EL (cell line): ENCODE measurements at regions not wholly inside any gene's neighbourhood (a gene's known extent, or its start where the extent isn't known, plus 50 kb on each side); places are given as distances from the start of the nearest gene placed in this dataset.
"Not testable (repeated sequence)": the region's sequence is repeated elsewhere in the genome, so short reads cannot be mapped to it uniquely, and the experiment has no call there.

Experiments
- DNase-seq: peaks from one replicate; pipeline ENCODE4 v3.0.0-alpha.2; 2016

DNA sequence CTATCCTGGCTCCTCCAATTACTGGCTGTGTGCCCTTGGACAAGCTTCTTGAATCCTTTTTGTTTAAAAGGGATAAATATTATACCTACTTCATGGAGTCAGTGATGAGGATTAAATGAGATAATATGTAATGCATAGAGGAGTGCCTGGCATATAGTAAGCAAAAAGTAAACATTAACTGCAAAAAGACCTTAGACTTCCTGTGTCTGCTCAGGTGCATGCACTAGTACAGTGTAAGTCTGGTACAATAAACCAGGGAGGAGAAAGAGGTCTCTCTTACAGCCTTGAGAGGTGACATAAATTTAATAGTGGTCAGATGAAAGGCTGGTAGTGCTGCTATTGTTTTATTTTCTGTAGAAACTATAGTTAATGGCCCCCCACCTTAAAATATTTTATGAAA lies 305.2 kb upstream of the MIS18BP1 start:
- no peak for DNase-seq

DNA sequence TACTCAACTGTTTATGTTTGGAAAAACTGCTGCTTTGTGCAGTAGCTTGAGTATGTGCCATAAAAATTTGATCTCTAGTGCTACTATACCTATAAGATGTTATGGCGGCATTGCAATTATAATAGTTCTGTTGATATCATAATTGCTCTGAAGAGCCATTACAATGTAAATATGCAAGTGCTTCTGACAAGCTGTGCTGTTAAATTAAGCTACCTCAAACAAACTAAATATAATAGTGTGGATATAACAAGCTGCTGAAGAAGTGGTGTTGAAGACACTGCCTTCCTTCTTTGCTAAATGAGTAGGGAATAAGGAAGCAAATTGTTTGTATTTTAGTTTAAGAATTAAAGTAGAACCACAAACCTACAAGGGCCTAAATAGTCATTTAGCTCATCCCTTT lies 301.0 kb upstream of the MIS18BP1 start:
- DNase-seq: no peak

DNA sequence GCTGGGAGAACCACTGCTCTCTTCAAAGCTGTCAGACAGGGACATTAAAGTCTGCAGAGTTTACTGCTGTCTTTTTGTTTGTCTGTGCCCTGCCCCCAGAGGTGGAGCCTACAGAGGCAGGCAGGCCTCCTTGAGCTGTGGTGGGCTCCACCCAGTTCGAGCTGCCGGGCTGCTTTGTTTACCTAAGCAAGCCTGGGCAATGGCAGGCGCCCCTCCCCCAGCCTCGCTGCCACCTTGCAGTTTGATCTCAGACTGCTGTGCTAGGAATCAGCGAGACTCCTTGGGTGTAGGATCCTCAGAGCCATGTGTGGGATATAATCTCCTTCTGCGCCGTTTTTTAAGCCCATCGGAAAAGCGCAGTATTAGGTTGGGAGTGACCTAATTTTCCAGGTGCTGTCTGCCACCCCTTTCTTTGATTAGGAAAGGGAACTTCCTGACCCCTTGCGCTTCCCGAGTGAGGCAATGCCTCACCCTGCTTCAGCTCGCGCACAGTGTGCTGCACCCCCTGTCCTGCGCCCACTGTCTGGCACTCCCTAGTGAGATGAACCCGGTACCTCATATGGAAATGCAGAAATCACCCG lies 298.3 kb upstream of the MIS18BP1 start:
- not testable (repeated sequence) for DNase-seq

DNA sequence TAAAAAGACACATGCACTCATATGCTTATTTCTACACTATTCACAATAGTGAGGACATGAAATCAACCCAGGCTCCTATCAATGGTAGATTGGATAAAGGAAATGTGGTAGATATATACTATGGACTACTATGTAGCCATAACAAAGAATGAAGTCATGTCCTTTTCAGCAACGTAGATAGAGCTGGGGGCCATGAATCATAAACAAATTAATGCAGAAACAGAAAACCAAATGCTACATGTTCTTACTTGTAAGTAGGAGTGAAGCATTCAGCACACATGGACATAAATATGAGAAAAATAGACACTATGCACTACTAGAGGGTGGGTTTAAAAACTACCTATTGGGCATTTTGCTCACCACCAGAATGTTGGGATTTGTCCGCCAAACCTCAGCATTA lies 278.0 kb upstream of the MIS18BP1 start:
- DNase-seq: no peak

DNA sequence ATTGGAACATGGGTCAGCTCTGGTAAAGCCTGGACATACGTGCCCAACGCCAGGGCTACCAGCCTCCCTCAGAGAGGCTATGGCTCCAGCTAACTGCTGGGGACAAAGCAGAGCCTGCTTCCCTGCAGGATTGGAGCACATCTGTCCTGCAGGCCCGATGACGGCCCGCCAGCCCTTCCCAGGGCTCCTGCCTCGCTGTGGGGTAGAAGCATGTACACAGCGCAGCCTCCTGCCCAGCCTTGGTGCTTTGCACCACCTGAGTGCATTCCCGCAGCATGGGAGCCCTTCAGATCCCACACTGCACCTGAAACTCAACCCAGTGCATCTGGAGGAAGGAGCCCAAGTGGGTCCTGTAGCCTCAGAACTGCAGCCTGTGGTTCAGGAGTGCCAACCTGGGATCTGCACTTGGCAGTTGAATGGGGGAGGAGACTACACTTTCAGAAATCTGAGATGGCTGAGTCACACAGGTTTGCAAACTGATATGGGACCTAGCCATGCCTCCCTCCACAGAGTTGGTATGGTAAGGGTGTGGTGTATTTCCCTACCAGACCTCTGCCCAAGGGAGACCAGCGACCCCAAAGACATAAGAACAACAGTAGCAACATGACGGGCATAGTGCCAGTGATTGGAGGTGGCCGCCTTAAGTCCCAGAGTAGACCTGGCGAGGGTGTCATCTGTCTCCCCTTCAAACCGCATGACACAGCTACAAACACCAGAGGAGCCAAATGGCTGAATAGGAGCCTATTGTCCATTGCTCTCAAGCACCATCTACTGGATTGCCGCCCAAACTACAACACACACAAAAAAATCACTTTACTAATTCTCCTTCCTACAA lies 273.9 kb upstream of the MIS18BP1 start:
- peak; percentile 39 for DNase-seq

DNA sequence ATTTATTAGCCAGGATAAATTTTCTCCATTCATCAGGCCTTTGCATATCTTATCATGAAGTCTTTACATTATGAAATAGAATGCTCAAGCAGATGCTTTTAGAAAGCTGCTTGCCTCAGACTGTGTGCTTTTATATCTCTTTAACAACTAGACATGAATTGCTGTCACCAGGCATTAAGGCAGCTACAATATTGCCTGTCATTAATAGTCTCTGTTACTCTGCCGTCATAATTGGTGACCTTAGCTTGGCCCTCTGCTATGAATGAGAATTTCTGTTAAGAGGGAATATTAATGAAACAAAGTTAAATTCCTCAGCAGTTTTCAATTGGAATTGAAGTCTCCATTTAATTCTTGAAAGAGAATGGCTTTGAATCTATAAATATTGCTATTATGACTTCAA lies 266.8 kb upstream of the MIS18BP1 start:
- no peak for DNase-seq

DNA sequence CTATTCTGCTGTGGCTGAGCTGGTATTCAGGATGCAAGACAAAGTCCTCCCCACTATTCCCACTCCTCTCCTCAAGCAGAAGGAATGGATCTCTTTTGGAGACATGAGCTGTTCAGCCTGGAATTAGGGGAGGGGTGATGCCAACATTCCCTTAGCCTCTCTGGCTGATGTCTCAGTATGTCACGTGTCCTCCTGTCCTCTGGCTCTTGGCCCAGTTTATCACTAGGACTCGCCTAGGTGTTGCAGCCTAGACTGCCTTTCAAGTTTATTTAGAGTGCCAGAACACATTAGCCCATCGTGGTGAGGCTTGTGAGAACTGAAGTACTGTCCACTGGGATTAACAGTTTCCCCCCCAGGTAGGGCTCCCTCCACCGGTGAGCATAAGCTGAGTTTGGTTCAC lies 239.9 kb upstream of the MIS18BP1 start:
- no peak for DNase-seq

DNA sequence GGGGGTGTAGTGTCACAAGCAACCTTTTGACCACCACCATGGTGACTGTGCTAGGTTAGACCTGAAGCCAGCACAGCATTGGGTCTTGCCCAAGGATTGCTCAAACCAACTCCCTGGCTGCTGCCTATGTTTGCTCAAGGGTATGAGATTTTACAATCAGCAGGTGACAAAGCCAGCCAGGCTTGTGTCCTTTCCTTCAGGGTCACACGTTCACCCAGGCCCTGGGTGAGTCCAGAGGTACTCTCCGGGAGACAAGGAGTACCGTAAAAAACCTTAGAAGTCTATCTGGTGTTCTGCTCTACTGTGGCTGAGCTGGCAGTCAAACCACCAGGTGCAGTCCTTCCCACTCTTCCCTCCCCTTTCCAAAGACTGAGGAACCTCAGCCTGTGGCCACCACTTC lies 238.9 kb upstream of the MIS18BP1 start:
- no peak for DNase-seq

DNA sequence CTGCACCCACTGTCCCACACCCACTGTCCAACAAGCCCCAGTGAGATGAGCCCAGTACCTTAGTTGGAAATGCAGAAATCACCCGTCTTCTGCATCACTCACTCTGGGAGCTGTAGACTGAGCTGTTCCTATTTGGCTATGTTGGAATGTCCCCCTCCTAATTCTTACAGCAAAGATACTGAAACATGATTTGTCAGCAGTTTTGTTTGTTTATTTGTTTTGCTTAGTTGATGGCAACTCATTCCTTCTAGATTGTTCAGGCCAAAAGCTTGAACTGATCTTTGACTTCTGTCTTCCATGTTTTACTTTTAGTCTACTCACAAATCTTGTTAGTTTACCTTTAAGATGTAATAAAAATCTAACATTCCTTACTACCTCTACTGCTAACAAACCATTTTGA lies 233.6 kb upstream of the MIS18BP1 start:
- DNase-seq: no peak

DNA sequence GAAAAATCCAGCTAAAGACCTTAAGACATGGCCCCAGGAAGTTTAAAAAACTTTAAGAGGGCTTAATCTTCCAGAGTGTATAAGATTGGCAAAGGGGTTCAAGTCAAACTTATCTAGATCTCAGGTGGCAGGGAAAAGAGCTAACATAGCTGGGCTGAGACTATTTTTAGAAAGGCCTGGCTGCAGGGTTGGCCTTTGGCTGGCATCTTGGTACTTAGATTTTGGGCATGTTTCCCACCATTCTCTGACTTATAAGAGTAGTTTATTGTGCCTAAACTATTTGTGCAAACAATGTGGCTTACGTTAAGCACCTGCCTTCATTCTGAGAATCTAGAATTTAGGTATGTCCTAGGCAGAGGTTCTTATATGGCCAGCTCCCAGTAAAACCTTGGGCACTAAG lies 214.0 kb upstream of the MIS18BP1 start:
- DNase-seq: no peak

DNA sequence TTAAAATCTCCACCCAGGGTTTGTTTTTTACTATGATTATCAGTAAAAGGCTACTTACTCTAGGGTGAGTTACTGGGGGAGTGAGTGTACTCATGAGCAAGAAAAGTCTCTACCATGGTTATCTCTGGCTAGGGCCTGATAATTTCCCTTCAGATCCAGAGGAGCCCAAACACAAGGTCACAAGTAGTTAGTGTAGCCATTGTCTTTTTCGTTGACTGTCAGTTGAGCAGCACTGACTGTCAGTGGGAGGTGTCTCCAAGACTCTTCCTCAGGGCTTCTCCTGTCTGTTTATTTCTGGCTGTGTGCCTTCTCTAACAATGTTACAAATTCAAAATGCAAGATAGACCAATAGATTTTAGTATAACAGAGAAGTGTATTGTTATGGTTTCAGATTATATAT lies 181.2 kb upstream of the MIS18BP1 start:
- DNase-seq: no peak

DNA sequence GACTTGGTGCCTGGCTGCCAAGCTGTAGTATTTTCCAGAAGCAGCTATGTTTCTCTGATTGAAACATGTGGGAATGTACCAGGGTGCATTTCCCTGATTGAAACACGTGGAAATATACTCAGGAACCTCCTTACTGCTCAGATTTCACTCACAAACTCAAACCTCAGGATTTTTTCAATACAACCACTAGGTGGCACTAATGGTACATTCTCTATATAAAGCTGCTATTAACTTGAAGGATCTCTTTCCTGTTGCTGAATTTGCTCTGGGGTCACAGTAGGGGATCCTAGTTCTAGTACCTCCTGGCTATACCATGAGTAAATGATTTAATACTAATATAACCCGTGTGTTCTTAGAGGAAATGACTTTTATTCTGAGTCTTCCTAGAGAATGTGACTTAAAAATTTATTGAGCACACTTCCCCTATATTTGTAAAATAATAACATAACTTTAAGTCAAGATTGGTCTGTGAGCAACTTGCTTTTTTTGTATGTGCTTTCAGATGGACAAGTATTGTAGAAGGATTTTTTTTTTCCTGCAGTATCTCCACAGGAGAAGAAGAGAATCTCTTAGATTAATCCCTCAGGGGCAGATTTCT lies 173.8 kb upstream of the MIS18BP1 start:
- peak; percentile 44 for DNase-seq

DNA sequence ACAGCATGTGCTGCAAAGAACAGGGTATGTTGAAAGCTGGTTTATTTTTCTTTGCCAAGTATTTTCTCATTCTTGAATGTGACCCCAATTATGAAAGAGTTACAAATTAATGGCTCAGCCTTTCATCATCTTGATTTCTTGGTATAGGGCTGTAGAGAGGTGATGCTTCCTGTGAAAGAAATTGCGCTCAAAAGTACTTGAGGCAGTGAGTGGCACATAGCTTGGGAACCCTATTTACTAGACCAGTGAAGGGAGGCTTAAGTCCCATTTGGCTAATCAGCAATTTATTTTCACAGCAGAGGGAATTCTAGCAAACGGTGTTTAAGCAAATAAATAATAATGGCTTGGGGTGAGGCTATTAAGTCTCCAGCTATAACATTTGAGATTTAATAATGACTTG lies 153.9 kb upstream of the MIS18BP1 start:
- DNase-seq: no peak

DNA sequence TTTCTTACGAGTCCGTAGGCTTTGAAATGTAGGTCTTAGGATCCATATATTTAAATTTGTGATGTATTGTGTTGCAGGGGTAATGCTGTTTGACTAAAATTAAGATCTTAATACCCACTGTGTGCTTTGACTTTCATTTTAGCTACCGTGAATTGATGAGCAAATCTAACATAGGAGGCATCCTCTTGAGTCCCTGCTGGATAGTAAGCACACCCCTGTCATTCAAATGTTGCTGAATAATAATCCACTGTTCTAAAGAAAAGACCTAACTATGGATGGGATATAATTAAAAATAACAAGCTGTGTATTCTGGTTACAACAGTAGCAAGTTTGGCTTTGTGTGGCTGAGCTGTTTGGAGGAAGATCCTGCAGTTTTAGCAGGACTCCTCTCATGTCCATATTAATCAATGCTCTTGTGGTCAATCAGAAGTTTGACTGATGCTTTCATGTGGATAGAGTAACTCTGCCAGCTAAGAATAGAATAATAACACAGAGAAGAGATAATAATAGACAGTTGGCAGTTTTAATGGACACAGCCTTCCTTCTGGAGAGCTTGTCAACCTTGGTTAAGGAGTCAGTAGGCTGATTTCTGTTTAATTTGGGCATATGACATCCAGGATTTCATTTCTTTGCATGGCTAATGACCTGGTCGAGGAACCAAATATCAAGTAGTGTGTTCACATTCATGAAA lies 148.1 kb upstream of the MIS18BP1 start:
- no peak for DNase-seq

DNA sequence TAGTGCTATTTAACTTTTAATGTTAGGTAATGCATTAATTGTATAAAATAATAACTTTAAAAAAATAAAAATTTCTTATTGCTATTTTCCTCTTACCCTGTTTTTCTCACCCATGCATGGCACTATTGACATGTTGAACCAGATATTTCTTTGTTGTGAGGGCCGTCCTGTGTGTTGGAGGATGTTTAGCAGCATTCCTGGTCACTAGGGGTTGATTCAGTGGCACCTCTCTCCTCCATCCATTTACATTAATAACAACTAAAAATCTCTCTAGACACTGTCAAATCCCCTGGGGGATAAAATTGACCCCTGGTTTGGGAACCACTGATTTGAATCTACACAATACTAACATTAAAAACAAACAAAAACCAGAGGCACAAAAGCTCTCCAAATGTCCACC lies 147.5 kb upstream of the MIS18BP1 start:
- no peak for DNase-seq

DNA sequence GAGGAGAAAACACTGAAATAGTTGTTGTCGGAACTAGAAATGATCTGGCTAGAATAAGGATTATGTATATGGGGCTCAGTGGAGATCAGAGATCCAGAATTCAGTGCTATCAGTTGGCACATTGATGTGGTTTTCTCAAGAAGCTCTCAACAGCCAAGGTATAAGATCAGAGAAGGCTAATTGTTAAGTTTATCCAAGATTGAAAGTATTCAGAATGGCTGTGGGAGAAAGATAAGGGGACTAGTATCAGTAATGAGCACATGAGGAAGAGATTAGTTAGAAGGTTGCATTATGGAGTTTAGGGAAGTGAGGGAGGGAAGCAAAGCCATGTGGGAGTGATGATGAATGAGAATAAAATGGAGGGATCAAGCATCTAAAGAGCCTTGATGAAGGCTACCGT lies 128.1 kb upstream of the MIS18BP1 start:
- no peak for DNase-seq

DNA sequence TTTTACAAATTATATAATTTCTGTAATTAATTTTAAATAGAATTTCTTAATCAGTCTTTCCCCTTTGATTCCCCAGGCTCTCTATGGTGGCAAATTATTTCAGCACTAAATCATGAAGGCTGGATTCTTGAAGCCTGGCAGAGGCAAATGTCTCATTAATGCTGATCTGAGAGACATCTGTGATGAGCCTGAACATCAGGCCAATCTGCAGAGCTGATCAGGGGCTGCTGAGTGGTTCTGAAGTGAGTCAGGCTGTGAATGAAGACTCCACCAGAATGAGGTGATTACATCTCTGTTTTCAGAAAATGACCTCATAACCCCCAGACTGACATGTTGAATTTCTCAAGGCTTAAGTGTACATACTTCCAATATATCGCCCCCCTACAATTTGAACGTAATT lies 124.2 kb upstream of the MIS18BP1 start:
- DNase-seq: peak; percentile 30

DNA sequence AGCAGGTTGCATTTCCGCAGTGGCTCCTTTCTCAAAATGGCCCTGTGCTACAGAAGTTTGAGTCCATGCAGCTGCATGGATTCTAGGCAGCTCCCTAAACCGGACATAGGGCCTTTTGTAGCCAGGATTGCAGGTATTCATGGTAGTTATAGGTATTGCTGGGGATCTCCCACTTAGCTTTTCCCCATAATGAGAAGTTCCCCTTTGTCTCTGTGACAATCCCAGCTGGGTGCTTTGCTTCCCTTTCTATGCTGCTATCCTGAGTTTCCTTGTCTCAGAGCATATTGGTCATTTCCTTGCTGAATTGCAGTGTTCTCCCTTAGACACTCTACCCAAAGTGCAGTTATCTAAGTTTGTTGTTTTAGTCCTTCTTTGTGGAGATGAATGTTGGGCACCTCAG lies 120.9 kb upstream of the MIS18BP1 start:
- no peak for DNase-seq

DNA sequence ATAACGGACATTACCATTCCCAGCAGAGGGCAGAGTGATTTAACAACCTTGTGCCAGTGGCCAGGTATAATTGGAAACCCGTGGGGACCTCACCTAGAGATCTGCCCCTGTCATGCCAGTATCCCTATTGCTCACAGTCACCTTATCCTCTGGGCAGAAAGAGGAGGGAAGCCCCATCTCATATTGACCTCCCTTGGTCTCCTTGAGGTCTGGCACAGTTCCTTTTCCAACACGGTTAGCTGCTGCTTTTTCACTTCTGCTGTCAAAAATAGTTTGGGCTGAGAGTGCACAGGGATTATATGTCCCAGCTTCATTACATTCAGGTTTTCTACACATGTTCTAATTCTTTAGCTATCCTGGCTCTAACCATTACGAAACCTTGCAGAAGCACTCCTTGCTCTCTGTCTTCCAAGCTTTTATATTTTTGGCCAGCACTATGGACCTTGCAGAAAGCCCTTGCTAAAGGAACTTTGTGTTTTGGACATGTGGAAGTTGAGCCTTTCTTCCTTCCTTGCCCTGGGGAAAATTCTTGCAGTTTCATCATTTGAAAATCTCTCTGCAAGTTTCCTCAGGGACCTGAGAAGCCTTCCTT lies 111.7 kb upstream of the MIS18BP1 start:
- no peak for DNase-seq

DNA sequence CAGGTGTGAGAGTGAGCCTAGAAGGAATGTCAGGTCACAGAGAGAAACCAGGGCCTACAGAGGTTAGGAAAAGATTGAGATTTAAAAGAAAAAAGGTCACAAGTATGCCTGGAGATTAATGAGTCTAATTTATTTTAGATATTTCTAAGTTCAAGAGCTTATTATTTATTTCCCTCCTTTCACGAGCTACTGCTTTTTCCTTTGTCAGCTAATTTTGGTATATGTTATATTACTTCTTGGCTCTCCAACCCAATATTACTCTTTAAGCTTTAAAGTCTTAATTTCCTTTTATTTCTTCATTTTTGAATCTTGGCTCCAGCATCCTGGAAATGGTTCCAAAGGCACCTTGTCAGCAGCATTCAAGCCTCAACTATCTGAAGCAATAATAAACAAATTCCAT lies 109.5 kb upstream of the MIS18BP1 start:
- no peak for DNase-seq

DNA sequence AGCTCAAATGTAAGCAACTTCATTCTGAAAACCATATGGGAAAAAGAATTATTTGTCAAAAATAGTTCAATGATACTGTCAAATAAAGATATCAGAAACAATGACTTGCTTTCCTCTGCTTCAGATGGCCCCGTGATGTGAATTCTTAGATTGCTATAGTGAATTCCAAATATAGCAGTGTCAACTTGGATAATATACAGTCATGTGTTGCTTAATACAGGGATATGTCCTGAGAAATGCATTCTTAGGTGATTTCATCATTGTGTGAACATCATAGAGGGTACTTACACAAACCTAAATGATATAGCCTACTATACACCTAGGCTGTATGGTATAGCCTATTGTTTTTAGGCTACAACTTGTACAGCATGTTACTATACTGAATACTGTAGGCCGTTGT lies 108.7 kb upstream of the MIS18BP1 start:
- peak; percentile 11 for DNase-seq

DNA sequence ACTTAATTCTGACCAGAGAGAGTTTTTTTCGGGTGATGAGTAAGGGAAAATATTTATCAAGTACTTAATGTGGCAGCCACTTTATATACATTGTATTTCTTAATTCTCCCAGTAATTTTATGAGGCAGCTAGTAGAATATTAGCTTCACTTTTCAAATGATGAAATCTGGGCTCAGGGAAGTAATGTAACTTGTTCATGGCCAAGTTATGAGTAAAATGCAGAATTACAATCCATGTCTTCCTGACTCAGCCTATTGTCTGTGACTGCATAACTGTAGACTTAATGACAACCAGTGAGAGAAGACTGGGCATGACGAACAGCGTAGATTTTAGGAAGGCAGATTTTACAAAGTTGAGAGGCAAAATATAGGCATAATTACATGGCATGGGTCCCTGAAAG lies 106.7 kb upstream of the MIS18BP1 start:
- peak; percentile 45 for DNase-seq

DNA sequence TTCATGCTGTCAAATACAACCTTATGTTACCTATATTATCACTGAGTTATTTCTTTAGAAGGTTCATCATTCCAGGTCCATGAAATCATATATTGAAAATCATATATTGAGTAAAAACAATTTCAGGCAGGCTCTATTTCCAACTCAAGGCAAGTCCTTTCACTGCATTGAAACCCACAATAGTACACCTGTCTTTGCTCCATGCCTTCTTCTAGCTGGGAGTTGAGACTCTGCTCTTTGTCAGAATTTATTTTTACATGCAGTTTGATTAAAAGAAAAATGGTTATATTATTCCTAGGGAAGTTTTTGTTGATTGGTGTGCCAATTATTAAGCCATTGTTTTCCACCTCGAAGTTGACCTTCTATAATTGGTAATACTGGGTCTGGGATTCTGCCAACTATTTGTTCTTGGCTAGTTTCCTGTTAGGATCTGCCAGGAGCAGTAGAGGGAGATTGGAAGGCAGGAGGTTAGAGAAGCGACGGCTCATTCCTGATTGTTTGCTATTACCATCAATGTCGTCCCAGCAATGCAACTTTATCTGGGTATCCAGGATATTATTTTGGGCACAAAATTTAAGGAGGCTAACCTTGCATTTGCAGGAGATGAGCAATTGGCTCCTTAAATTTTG lies 79.5 kb upstream of the MIS18BP1 start:
- no peak for DNase-seq
